Right hindlimb (tissue), 1 donor: ENCODE measurements at regions not wholly inside any gene's neighbourhood (a gene's known extent, or its start where the extent isn't known, plus 50 kb on each side); places are given as distances from the start of the nearest gene placed in this dataset.

ENCODE experiments used
- DNase-seq: peaks from one replicate; pipeline ENCODE4 v3.0.0-alpha.2; 2018

GRCh38 chrX:150308041-150308440, 55.1 kb upstream of the MAMLD1 start:
- DNase-seq: no peak

GRCh38 chrX:150308532-150309157, 54.5 kb upstream of the MAMLD1 start:
- no peak for DNase-seq

- DNase-seq: no peak
Measured at GRCh38 chrX:150310417-150310816, 52.7 kb upstream of the MAMLD1 start.

- DNase-seq: no peak
Measured at GRCh38 chrX:150310881-150311280, 52.2 kb upstream of the MAMLD1 start.

- DNase-seq: no peak
Measured at GRCh38 chrX:150312931-150313330, 50.2 kb upstream of the MAMLD1 start.
